ENCODE measurements at regions not wholly inside any gene's neighbourhood (a gene's known extent, or its start where the extent isn't known, plus 50 kb on each side); places are given as distances from the start of the nearest gene placed in this dataset.

DNA sequence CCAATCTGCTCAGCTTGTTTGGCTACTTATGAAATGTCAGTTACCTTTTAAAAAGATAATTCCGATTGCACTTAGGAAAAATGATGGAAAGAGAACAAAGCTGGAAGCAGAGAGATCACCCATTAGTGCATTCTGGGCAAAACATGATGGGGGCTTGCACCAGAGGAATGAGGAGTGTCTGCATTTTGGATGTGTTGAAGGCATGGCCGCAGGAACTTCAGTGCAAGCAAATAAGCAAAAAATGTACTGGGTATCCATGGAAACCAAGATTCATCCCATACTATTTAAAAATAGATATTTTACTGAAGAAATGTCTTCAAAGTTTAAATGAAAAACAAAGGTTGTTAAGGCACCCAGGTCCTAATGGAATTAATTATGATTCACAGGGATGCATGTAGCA is 655.0 kb downstream of the POM121L12 start (continued):
- no peak for TF ChIP-seq CBX8 (IDR thresholded peaks at IDR 0.05; ENCODE audit: borderline replicate concordance, low read depth, low read length)
- no peak for TF ChIP-seq HDAC6 (IDR thresholded peaks at IDR 0.05; ENCODE audit: low read depth, low read length)
- TF ChIP-seq EGR1 (IDR thresholded peaks at IDR 0.05; ENCODE audit: borderline replicate concordance, low read depth, low read length): no peak
- TF ChIP-seq POLR2AphosphoS5 (IDR thresholded peaks at IDR 0.05; ENCODE audit: low read depth, low read length): no peak
- no peak for TF ChIP-seq KDM5A (IDR thresholded peaks at IDR 0.05; ENCODE audit: low read length)
- TF ChIP-seq, protein P1, sequence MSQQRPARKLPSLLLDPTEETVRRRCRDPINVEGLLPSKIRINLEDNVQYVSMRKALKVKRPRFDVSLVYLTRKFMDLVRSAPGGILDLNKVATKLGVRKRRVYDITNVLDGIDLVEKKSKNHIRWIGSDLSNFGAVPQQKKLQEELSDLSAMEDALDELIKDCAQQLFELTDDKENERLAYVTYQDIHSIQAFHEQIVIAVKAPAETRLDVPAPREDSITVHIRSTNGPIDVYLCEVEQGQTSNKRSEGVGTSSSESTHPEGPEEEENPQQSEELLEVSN (IDR thresholded peaks at IDR 0.05): no peak

All from H1 (cell line).